IMR-90 (cell line): ENCODE measurements at regions not wholly inside any gene's neighbourhood (a gene's known extent, or its start where the extent isn't known, plus 50 kb on each side); places are given as distances from the start of the nearest gene placed in this dataset.

ENCODE experiments used
- ATAC-seq: fragments of 200-7000 bp; cut with Tn5 transposase; 2 replicates; pipeline ENCODE4 v1.9.1; 2020; ENCODE audit warnings: low read depth, mild to moderate bottlenecking, moderate library complexity
- BruUV-seq: library from RNA; stranded (reverse); fragments of 400-500 nt; replicated peaks from 2 replicates; lab custom pipeline; 2021; lab: Mats Ljungman, UMichigan
- CTCF ChIA-PET: fragments of 300-600 bp; formaldehyde crosslinking; extraction: SDS; loops from one replicate; lab custom pipeline; 2021; ENCODE audit warnings: antibody characterized with exemption; lab: Yijun Ruan, JAX
- POLR2A ChIA-PET: fragments of 300-600 bp; sonication (Branson Sonifier 250); formaldehyde crosslinking; loops from one replicate; lab custom pipeline; 2022; ENCODE audit warnings: antibody characterized with exemption; ENCODE audit not compliant: unreplicated experiment; lab: Charles Lee
- DNase-seq: peaks from one replicate; pipeline ENCODE4 v3.0.0; 2013
- H2AFZ ChIP-seq: replicated peaks from 2 replicates; pipeline ENCODE3; 2013; ENCODE audit warnings: low read length, mild to moderate bottlenecking; ENCODE audit not compliant: poor library complexity
- H2AK5ac ChIP-seq: 2 replicates; pipeline ENCODE4 v1.6.1; 2013; ENCODE audit warnings: low read depth, low read length, inconsistent platforms
- H2AK9ac ChIP-seq: replicated peaks from 2 replicates; pipeline ENCODE3; 2013; ENCODE audit warnings: mild to moderate bottlenecking, low read depth, low read length, moderate library complexity; ENCODE audit not compliant: poor library complexity
- H2BK120ac ChIP-seq: 2 replicates; pipeline ENCODE4 v1.6.1; 2013; ENCODE audit warnings: low read depth, low read length, inconsistent platforms
- H2BK15ac ChIP-seq: 3 replicates; pipeline ENCODE4 v1.6.1; 2013; ENCODE audit warnings: low read depth, low read length, inconsistent platforms
- H2BK20ac ChIP-seq: 2 replicates; pipeline ENCODE4 v1.6.1; 2013; ENCODE audit warnings: low read depth, mild to moderate bottlenecking, inconsistent platforms, low read length, moderate library complexity
- H2BK5ac ChIP-seq: 2 replicates; pipeline ENCODE4 v1.6.1; 2013; ENCODE audit warnings: mild to moderate bottlenecking, low read depth, low read length, inconsistent platforms; ENCODE audit not compliant: poor library complexity, severe bottlenecking
- H3K14ac ChIP-seq: replicated peaks from 2 replicates; pipeline ENCODE4 v1.6.1; 2013; ENCODE audit warnings: low read depth, low read length, inconsistent platforms
- H3K18ac ChIP-seq: 2 replicates; pipeline ENCODE4 v1.6.1; 2013; ENCODE audit warnings: low read depth, low read length, control low read depth
- H3K23ac ChIP-seq: 2 replicates; pipeline ENCODE4 v1.6.1; 2013; ENCODE audit warnings: low read depth, low read length, inconsistent platforms
- H3K27ac ChIP-seq: 2 replicates; pipeline ENCODE4 v1.5.1; 2013; ENCODE audit warnings: mild to moderate bottlenecking, control low read depth, low read length; ENCODE audit not compliant: insufficient read depth
- H3K27me3 ChIP-seq: 2 replicates; pipeline ENCODE4 v1.6.1; 2013; ENCODE audit warnings: low read length; ENCODE audit not compliant: control insufficient read depth, insufficient read depth
- H3K36me3 ChIP-seq: 2 replicates; pipeline ENCODE4 v1.6.1; 2013; ENCODE audit warnings: low read length, mixed read lengths; ENCODE audit not compliant: control insufficient read depth, insufficient read depth
- H3K4ac ChIP-seq: 2 replicates; pipeline ENCODE4 v1.6.1; 2013; ENCODE audit warnings: low read depth, low read length, inconsistent platforms
- H3K4me1 ChIP-seq: 2 replicates; pipeline ENCODE4 v1.6.1; 2013; ENCODE audit warnings: low read length, mixed read lengths; ENCODE audit not compliant: control insufficient read depth, insufficient read depth
- H3K4me2 ChIP-seq: 2 replicates; pipeline ENCODE4 v1.6.1; 2013; ENCODE audit warnings: low read depth, mild to moderate bottlenecking, control low read depth, low read length, moderate library complexity
- H3K4me3 ChIP-seq: 2 replicates; pipeline ENCODE4 v1.5.1; 2013; ENCODE audit warnings: low read depth, mild to moderate bottlenecking, control low read depth, low read length, moderate library complexity; ENCODE audit not compliant: insufficient read depth
- H3K56ac ChIP-seq: 2 replicates; pipeline ENCODE4 v1.6.1; 2013; ENCODE audit warnings: low read length, inconsistent platforms; ENCODE audit not compliant: insufficient read depth; ENCODE audit errors: extremely low read depth
- H3K79me1 ChIP-seq, 2 experiments: 2 replicates each; pipeline ENCODE4 v1.6.1; 2013; ENCODE audit warnings: low read length in 2 of 2, inconsistent platforms in 1 of 2, low read depth in 1 of 2
- H3K9ac ChIP-seq: 2 replicates; pipeline ENCODE4 v1.6.1; 2013; ENCODE audit warnings: low read depth, low read length, control low read depth
- H3K9me1 ChIP-seq: 2 replicates; pipeline ENCODE4 v1.6.1; 2013; ENCODE audit warnings: low read length, inconsistent platforms; ENCODE audit not compliant: insufficient read depth
- H3K9me3 ChIP-seq: 2 replicates; pipeline ENCODE4 v1.6.1; 2013; ENCODE audit warnings: low read length; ENCODE audit not compliant: control insufficient read depth, insufficient read depth
- H4K20me1 ChIP-seq: 2 replicates; pipeline ENCODE4 v1.6.1; 2013; ENCODE audit warnings: low read length, inconsistent platforms; ENCODE audit not compliant: insufficient read depth
- H4K5ac ChIP-seq: 2 replicates; pipeline ENCODE4 v1.6.1; 2013; ENCODE audit warnings: mild to moderate bottlenecking, low read depth, low read length, control low read depth
- H4K8ac ChIP-seq, 2 experiments: 2 replicates each; pipeline ENCODE4 v1.6.1; 2013; ENCODE audit warnings: low read depth in 2 of 2, low read length in 2 of 2, control low read depth in 1 of 2, inconsistent platforms in 1 of 2
- H4K91ac ChIP-seq: 2 replicates; pipeline ENCODE4 v1.6.1; 2013; ENCODE audit warnings: low read depth, low read length, inconsistent platforms; ENCODE audit not compliant: insufficient read depth
- CHD1 ChIP-seq: IDR thresholded peaks from 2 replicates; pipeline ENCODE4 v1.6.1; 2012; ENCODE audit warnings: low read depth, low read length, improper control_type of control experiment
- NFE2L2 ChIP-seq: fragments of 150-350 bp; IDR thresholded peaks from 2 replicates; pipeline ENCODE4 v1.6.1; 2016; ENCODE audit warnings: low read depth, mild to moderate bottlenecking, low read length
- RCOR1 ChIP-seq: IDR thresholded peaks from 2 replicates; pipeline ENCODE4 v1.6.1; 2012; ENCODE audit warnings: mild to moderate bottlenecking, low read length, improper control_type of control experiment; ENCODE audit not compliant: insufficient replicate concordance
- RFX5 ChIP-seq: IDR thresholded peaks from 2 replicates; pipeline ENCODE4 v1.8.0; 2012; ENCODE audit warnings: low read depth, mild to moderate bottlenecking, low read length, moderate library complexity
- WGBS, 2 experiments: methylation state at CpG; one replicate each; pipeline versions ENCODE4 v1.1.5 to v1.1.7; 2013; ENCODE audit warnings: missing lambda C conversion rate in 2 of 2; ENCODE audit not compliant: insufficient read length in 1 of 2; ENCODE audit errors: extremely low coverage in 2 of 2; 5-methylcytosine and 5-hydroxymethylcytosine counted together
- dilution Hi-C: fragments of 300-500 bp; cut with HindIII; formaldehyde crosslinking; loops from one replicate; pipeline ENCODE4 v1.14.3; 2018; ENCODE audit warnings: low sequenced_read_pairs; ENCODE audit not compliant: unreplicated experiment
- in situ Hi-C: fragments of 300-500 bp; cut with MboI; formaldehyde crosslinking; loops from 3 replicates; pipeline ENCODE4 v1.14.3; 2019; ENCODE audit warnings: low sequenced_read_pairs, inconsistent platforms, mixed read lengths
- intact Hi-C: fragments of 100-400 bp; cut with micrococcal nuclease; formaldehyde crosslinking; loops from 2 replicates; pipeline ENCODE4 v1.10.0; 2022
- TF ChIP-seq, protein P1 (sequence below): fragments of 150-350 bp; IDR thresholded peaks from 2 replicates; pipeline ENCODE4 v1.6.1; 2017; ENCODE audit warnings: mild to moderate bottlenecking, antibody characterized with exemption, low read length, low read depth

- dilution Hi-C loops = no loop called here
- H4K20me1 ChIP-seq = no peaks in the 10 kb centered on the region
- H4K8ac ChIP-seq = no peak overlapping the region
- no peak overlapping the region for H3K56ac ChIP-seq
- in situ Hi-C loops = no loop called here
- ChIA-PET POLR2A (no interaction called here), CTCF (no interaction called here)
- H3K4me1 ChIP-seq = no peaks in the 10 kb centered on the region
- no peak overlapping the region for H3K4ac ChIP-seq
- no peak overlapping the region for H3K9ac ChIP-seq
- H4K5ac ChIP-seq = no peak overlapping the region
- no peak overlapping the region for H3K27ac ChIP-seq
- no peak overlapping the region for H3K23ac ChIP-seq
- H3K27me3 ChIP-seq = no peaks in the 10 kb centered on the region
- H2BK15ac ChIP-seq = no peak overlapping the region
- no peak overlapping the region for H2AK5ac ChIP-seq
- intact Hi-C loops = no loop called here
- H2BK20ac ChIP-seq = no peak overlapping the region
- ATAC-seq (no peak), DNase-seq (no peak)
- no peak overlapping the region for H2BK120ac ChIP-seq
- H2AFZ ChIP-seq = no peak overlapping the region
- no peak overlapping the region for H2BK5ac ChIP-seq
- H3K18ac ChIP-seq = no peak overlapping the region
- no peak overlapping the region for H4K91ac ChIP-seq
- H3K79me1 ChIP-seq = no peaks in the 10 kb centered on the region
- WGBS, 2 experiments = 60% methylated on average over 2 of the region's 19 CpGs; no CpG with 5 or more reads in 1 of the 2 experiments
- H3K9me3 ChIP-seq = peaks cover 16% of the 10 kb centered on the region
- no TSS peak for BruUV-seq
- H3K9me1 ChIP-seq = no peaks in the 10 kb centered on the region
- no peak overlapping the region for H3K4me3 ChIP-seq
- H3K4me2 ChIP-seq = no peak overlapping the region
- no peaks in the 10 kb centered on the region for H3K36me3 ChIP-seq
- no peak overlapping the region for H3K14ac ChIP-seq
- TF ChIP-seq CHD1 = no peak
- no peak for TF ChIP-seq RFX5
- TF ChIP-seq, protein P1, sequence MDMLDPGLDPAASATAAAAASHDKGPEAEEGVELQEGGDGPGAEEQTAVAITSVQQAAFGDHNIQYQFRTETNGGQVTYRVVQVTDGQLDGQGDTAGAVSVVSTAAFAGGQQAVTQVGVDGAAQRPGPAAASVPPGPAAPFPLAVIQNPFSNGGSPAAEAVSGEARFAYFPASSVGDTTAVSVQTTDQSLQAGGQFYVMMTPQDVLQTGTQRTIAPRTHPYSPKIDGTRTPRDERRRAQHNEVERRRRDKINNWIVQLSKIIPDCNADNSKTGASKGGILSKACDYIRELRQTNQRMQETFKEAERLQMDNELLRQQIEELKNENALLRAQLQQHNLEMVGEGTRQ = no peak
- no peak for TF ChIP-seq RCOR1
- TF ChIP-seq NFE2L2 = no peak
- no peak overlapping the region for H2AK9ac ChIP-seq
These were observed 483.8 kb downstream of the GALR1 start for GRCh38 chr18:77733292-77733903.
